GM12874 (cell line): ENCODE measurements at regions not wholly inside any gene's neighbourhood (a gene's known extent, or its start where the extent isn't known, plus 50 kb on each side); places are given as distances from the start of the nearest gene placed in this dataset.

Source experiments
- TF ChIP-seq, protein P1 (sequence below): IDR thresholded peaks from 2 replicates; pipeline ENCODE4 v1.5.1; 2011; ENCODE audit warnings: low read depth, mild to moderate bottlenecking, control low read depth, low read length, moderate library complexity; ENCODE audit not compliant: insufficient read depth

DNA sequence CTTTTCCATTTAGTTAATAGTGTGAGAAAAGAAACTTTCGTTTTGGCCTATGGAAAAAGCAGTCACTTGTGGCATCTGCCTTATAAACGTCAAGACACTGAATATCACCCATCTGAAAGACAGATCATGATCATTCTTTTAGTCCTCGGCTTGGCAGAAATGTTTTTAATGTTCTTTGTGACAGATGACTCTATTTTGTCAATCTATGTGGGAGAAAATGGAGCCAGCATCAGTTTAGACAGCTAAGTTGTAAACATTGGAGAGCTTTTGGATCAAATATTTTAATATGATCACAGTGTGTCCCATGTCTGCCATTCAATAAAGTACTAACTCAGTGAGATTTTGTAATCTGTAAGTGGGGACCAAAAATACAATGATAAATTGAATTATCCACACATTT, 85.1 kb upstream of the LUZP2 start:
- TF ChIP-seq, protein P1, sequence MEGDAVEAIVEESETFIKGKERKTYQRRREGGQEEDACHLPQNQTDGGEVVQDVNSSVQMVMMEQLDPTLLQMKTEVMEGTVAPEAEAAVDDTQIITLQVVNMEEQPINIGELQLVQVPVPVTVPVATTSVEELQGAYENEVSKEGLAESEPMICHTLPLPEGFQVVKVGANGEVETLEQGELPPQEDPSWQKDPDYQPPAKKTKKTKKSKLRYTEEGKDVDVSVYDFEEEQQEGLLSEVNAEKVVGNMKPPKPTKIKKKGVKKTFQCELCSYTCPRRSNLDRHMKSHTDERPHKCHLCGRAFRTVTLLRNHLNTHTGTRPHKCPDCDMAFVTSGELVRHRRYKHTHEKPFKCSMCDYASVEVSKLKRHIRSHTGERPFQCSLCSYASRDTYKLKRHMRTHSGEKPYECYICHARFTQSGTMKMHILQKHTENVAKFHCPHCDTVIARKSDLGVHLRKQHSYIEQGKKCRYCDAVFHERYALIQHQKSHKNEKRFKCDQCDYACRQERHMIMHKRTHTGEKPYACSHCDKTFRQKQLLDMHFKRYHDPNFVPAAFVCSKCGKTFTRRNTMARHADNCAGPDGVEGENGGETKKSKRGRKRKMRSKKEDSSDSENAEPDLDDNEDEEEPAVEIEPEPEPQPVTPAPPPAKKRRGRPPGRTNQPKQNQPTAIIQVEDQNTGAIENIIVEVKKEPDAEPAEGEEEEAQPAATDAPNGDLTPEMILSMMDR: no peak

DNA sequence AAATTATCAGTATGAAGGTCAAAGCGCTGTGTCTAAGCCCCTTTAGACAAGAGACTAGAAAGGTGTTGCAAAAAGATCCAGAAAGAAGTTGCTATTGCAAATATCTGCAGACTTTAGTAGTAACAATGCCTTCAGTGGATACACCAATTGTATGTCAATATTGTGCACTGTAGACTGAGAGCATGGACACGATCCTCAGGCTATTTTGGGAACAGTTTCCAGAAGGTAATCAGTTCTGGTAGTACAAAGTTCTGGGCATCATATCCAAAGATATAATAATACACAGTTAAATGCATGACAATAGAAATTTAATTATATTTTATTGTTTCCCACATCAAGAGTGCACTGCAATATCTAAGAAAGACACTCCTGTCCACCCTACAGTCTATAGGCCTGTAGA, 84.1 kb upstream of the LUZP2 start:
- TF ChIP-seq, protein P1: no peak

DNA sequence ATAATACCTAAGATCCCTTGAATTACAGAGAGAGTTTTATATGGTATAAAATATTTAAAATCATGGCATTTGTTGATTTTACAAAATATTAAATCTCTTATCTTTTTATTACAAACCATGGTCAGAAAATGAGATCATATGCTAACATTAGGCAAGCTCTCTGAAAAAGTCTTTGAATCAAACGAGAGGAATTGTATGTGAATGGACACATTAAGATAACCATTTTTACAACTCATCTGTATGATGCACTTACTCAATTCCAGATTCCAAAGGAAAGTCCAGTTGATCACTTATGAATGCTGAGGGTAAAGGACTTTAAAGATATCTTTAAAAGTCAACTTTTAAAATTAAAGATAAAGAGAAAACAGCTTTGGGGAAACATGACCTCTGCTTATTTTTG, 83.5 kb upstream of the LUZP2 start:
- TF ChIP-seq, protein P1: no peak

DNA sequence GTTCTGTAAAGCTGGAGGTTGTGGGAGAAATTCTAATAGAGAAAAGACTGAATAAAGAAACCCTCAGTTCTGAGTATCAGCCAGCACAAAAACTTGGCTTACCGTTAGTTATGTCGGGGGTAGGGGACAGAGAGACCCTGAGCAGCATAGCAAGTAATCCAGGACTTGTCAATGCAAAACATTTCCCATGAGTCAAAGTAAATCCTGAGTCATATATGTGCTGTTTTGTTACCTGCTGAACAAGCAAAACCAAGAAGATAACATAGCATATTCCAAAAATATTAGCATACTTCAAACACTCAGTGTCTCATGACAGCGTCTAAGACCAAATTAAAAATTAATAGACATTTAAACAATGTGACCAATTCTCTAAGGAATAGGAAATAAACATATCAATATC, 75.1 kb upstream of the LUZP2 start:
- TF ChIP-seq, protein P1: no peak

DNA sequence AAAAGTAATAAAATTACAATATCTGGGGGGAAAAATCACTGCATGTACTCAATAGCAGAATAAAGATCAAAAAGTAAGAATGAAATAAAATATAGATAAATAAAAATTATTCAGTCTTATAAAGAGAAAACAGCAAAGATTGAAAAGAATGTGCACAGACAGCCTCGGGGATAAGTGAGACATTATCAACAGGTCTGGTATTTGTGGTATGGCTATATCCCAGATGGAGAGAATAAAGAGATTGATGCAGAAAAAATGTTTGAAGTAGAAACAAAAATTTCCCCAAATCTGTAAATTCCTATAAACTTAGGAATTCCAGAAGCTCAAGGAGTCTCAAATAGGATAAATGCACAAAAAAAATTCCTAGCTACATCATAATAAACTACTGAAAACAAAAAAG, 74.5 kb upstream of the LUZP2 start:
- TF ChIP-seq, protein P1: no peak

DNA sequence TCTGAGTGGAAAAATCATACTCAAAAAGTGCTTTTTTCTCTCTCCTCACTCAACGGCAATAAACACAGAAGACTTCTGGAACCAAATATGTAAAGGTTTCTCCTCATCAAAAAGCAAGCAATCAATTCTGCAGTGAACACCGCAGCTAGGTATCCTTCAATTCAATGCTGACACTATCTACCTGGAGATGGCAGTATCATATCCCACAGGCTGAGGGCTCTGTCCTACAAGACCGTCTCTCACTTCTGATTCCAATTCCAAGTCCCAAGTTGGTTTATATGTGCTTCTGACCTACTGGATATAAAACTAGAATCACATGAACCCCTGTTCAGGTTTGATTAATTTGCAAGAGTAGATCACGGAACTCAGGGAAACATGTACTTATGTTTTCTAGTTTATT, 59.7 kb upstream of the LUZP2 start:
- TF ChIP-seq, protein P1: no peak
